ENCODE measurements at regions not wholly inside any gene's neighbourhood (a gene's known extent, or its start where the extent isn't known, plus 50 kb on each side); places are given as distances from the start of the nearest gene placed in this dataset.
A peak's percentile ranks its signal among the peaks of the same experiment; 100 is the strongest.
"Not testable (repeated sequence)": the region's sequence is repeated elsewhere in the genome, so short reads cannot be mapped to it uniquely, and the experiment has no call there.

- DNase-seq (ENCODE audit: low spot score), result no peak
Measured at GRCh38 chr18:2223849-2224248, 347.5 kb downstream of the METTL4 start.

GRCh38 chr18:2236232-2236631 is 335.1 kb downstream of the METTL4 start:
- no peak for DNase-seq (ENCODE audit: low spot score)

GRCh38 chr18:2237706-2238105 is 333.6 kb downstream of the METTL4 start:
- no peak for DNase-seq (ENCODE audit: low spot score)

GRCh38 chr18:2240311-2240705 is 331.0 kb downstream of the METTL4 start:
- no peak for DNase-seq (ENCODE audit: low spot score)

GRCh38 chr18:2244641-2245040 is 326.7 kb downstream of the METTL4 start:
- DNase-seq (ENCODE audit: low spot score), result no peak

- DNase-seq (ENCODE audit: low spot score), result not testable (repeated sequence)
Measured at GRCh38 chr18:2247101-2247500, 324.2 kb downstream of the METTL4 start.

GRCh38 chr18:2254977-2255376 is 316.3 kb downstream of the METTL4 start:
- DNase-seq (ENCODE audit: low spot score), result no peak

GRCh38 chr18:2256577-2256976 is 314.7 kb downstream of the METTL4 start:
- no peak for DNase-seq (ENCODE audit: low spot score)

- no peak for DNase-seq (ENCODE audit: low spot score)
Measured at GRCh38 chr18:2258954-2259353, 312.4 kb downstream of the METTL4 start.

GRCh38 chr18:2263303-2263890 is 307.9 kb downstream of the METTL4 start:
- DNase-seq (ENCODE audit: low spot score), result no peak

GRCh38 chr18:2274613-2275012 is 296.7 kb downstream of the METTL4 start:
- DNase-seq (ENCODE audit: low spot score), result no peak

- DNase-seq (ENCODE audit: low spot score), result no peak
Measured at GRCh38 chr18:2281086-2281485, 290.2 kb downstream of the METTL4 start.

GRCh38 chr18:2281523-2282199 is 289.6 kb downstream of the METTL4 start:
- DNase-seq (ENCODE audit: low spot score), result no peak

- no peak for DNase-seq (ENCODE audit: low spot score)
Measured at GRCh38 chr18:2293109-2293839, 278.0 kb downstream of the METTL4 start.

- DNase-seq (ENCODE audit: low spot score), result no peak
Measured at GRCh38 chr18:2301316-2301715, 270.0 kb downstream of the METTL4 start.

GRCh38 chr18:2302012-2302411 is 269.3 kb downstream of the METTL4 start:
- DNase-seq (ENCODE audit: low spot score), result no peak

- peak; percentile 36 for DNase-seq (ENCODE audit: low spot score)
Measured at GRCh38 chr18:2302628-2303516, 268.4 kb downstream of the METTL4 start.

- no peak for DNase-seq (ENCODE audit: low spot score)
Measured at GRCh38 chr18:2303517-2304238, 267.6 kb downstream of the METTL4 start.

GRCh38 chr18:2304378-2305175 is 266.7 kb downstream of the METTL4 start:
- no peak for DNase-seq (ENCODE audit: low spot score)

- no peak for DNase-seq (ENCODE audit: low spot score)
Measured at GRCh38 chr18:2306606-2307005, 264.7 kb downstream of the METTL4 start.

GRCh38 chr18:2310886-2311285 is 260.4 kb downstream of the METTL4 start:
- DNase-seq (ENCODE audit: low spot score), result no peak

Measured in HuH-7.5 (cell line).